OCI-LY1 (cell line): ENCODE measurements at regions not wholly inside any gene's neighbourhood (a gene's known extent, or its start where the extent isn't known, plus 50 kb on each side); places are given as distances from the start of the nearest gene placed in this dataset.
A peak's percentile ranks its signal among the peaks of the same experiment; 100 is the strongest.

Experiments
- H2AFZ ChIP-seq: fragments of 200-600 bp; sonication (generic), shearing (Covaris generic); 2 replicates; pipeline ENCODE4 v1.6.0; 2014; ENCODE audit warnings: antibody characterized with exemption, mild to moderate bottlenecking, low read length
- H3F3A ChIP-seq: fragments of 200-600 bp; sonication (generic), shearing (Covaris generic); 2 replicates; pipeline ENCODE4 v1.6.0; 2014; ENCODE audit warnings: mild to moderate bottlenecking, antibody characterized with exemption, low read length, moderate library complexity; ENCODE audit not compliant: insufficient read depth
- H3K27ac ChIP-seq: fragments of 200-600 bp; sonication (generic); 2 replicates; pipeline ENCODE4 v1.5.1; 2014; ENCODE audit warnings: low read length, mixed run types, mild to moderate bottlenecking, low read depth; ENCODE audit not compliant: poor library complexity, severe bottlenecking
- H3K27me3 ChIP-seq: fragments of 200-600 bp; sonication (generic); 2 replicates; pipeline ENCODE4 v1.6.0; 2014; ENCODE audit warnings: antibody characterized with exemption, mild to moderate bottlenecking, low read length, moderate library complexity; ENCODE audit not compliant: insufficient read depth
- H3K36me3 ChIP-seq: fragments of 200-600 bp; sonication (generic); 2 replicates; pipeline ENCODE4 v1.6.1; 2014; ENCODE audit warnings: mild to moderate bottlenecking, antibody characterized with exemption, low read length, moderate library complexity, mixed read lengths; ENCODE audit not compliant: insufficient read depth
- H3K4me1 ChIP-seq: fragments of 200-600 bp; sonication (generic); 2 replicates; pipeline ENCODE4 v1.5.1; 2014; ENCODE audit warnings: mild to moderate bottlenecking, low read length, moderate library complexity; ENCODE audit not compliant: insufficient read depth, severe bottlenecking
- H3K4me2 ChIP-seq: fragments of 200-600 bp; sonication (generic), shearing (Covaris generic); 2 replicates; pipeline ENCODE4 v1.6.1; 2014; ENCODE audit warnings: low read length
- H3K4me3 ChIP-seq: fragments of 200-600 bp; sonication (generic); 2 replicates; pipeline ENCODE4 v1.5.1; 2014; ENCODE audit warnings: low read length, low read depth, mild to moderate bottlenecking, mixed read lengths; ENCODE audit not compliant: poor library complexity, severe bottlenecking
- H3K79me2 ChIP-seq: fragments of 200-600 bp; shearing (Covaris generic); 2 replicates; pipeline ENCODE4 v1.6.1; 2016; ENCODE audit warnings: mixed run types, low read length, mixed read lengths; ENCODE audit not compliant: insufficient read depth
- H3K9ac ChIP-seq: fragments of 200-600 bp; sonication (generic), shearing (Covaris generic); 2 replicates; pipeline ENCODE4 v1.6.1; 2014; ENCODE audit warnings: mild to moderate bottlenecking, low read length, mixed read lengths
- H3K9me2 ChIP-seq: fragments of 200-600 bp; sonication (generic), shearing (Covaris generic); 2 replicates; pipeline ENCODE4 v1.6.1; 2014; ENCODE audit warnings: low read depth, mild to moderate bottlenecking, low read length, mixed read lengths
- H3K9me3 ChIP-seq: fragments of 200-600 bp; shearing (Covaris generic); 2 replicates; pipeline ENCODE4 v1.6.1; 2014; ENCODE audit warnings: low read length, mixed read lengths
- H4K20me1 ChIP-seq: fragments of 200-600 bp; sonication (generic), shearing (Covaris generic); 2 replicates; pipeline ENCODE4 v1.6.0; 2016; ENCODE audit warnings: mild to moderate bottlenecking, low read length; ENCODE audit not compliant: insufficient read depth
- EZH2 ChIP-seq: fragments of 200-600 bp; sonication (generic), shearing (Covaris generic); IDR thresholded peaks from 2 replicates; pipeline ENCODE4 v1.8.0; 2017; ENCODE audit warnings: borderline replicate concordance, mixed run types, mild to moderate bottlenecking, antibody characterized with exemption, low read length, moderate library complexity, mixed read lengths
- TF ChIP-seq, protein P1 (sequence below): fragments of 200-600 bp; sonication (generic), shearing (Covaris generic); IDR thresholded peaks from 2 replicates; pipeline ENCODE4 v1.5.1; 2017; ENCODE audit warnings: mild to moderate bottlenecking, antibody characterized with exemption, low read length, moderate library complexity, mixed read lengths

DNA sequence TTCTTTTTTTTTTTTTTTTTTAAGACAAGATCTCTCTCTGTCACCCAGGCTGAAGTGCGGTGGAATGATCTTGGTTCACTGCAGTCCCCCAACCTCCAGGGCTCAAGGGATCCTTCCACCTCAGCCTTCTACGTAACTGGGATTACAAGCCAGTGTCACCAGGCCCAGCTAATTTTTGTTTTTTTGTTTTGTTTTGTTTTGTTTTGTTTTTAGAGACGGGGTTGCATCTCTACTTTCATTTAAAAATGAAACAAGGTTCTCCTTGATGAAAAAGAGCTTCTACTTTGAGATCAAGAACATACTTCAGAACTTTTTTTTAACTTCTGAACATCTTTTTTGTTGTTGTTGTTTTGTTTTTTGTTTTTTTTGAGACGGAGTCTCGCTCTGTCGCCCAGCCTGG lies 121.7 kb upstream of the PRB2 start:
- Histone ChIP-seq H3K27me3 (no peaks in the 10 kb centered on the region), H4K20me1 (no peaks in the 10 kb centered on the region), H3K9me3 (no peaks in the 10 kb centered on the region), H3K79me2 (no peaks in the 10 kb centered on the region), H3K4me1 (peaks cover 15% of the 10 kb centered on the region), H2AFZ (peak overlapping the region; percentile 96; the same call in 1 of the 2 replicates), H3K9me2 (no peaks in the 10 kb centered on the region), H3K4me3 (peak overlapping the region; percentile 27), H3K36me3 (no peaks in the 10 kb centered on the region), H3F3A (no peaks in the 10 kb centered on the region), H3K27ac (no peak overlapping the region), H3K4me2 (peak overlapping the region; percentile 45), H3K9ac (peak overlapping the region; percentile 43)
- TF ChIP-seq EZH2: no peak

DNA sequence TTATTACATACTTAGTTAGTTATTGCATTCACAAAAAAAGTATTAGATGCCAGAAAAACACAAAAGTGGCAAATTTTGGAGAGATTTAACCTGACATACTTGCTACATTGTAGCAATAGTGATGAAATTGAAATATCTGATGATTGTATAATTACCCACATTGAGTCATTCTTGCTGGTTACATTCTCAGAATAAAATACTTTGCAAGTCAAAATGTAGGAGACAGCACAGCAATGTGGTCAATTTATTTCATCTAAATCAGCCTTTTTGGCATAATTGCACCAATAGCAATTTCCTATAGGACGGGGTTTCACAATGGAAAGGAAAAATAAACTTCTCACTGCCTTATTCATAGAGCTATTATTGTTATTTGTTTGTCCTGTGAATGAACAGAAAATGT lies 125.0 kb upstream of the ETV6 start:
- H3K9ac ChIP-seq: no peak overlapping the region
- no peak overlapping the region for H2AFZ ChIP-seq
- no peak overlapping the region for H3K27ac ChIP-seq
- H3K9me2 ChIP-seq: no peaks in the 10 kb centered on the region
- H3K79me2 ChIP-seq: no peaks in the 10 kb centered on the region
- H4K20me1 ChIP-seq: no peaks in the 10 kb centered on the region
- H3K36me3 ChIP-seq: no peaks in the 10 kb centered on the region
- no peaks in the 10 kb centered on the region for H3K4me1 ChIP-seq
- H3K27me3 ChIP-seq: no peaks in the 10 kb centered on the region
- TF ChIP-seq, protein P1, sequence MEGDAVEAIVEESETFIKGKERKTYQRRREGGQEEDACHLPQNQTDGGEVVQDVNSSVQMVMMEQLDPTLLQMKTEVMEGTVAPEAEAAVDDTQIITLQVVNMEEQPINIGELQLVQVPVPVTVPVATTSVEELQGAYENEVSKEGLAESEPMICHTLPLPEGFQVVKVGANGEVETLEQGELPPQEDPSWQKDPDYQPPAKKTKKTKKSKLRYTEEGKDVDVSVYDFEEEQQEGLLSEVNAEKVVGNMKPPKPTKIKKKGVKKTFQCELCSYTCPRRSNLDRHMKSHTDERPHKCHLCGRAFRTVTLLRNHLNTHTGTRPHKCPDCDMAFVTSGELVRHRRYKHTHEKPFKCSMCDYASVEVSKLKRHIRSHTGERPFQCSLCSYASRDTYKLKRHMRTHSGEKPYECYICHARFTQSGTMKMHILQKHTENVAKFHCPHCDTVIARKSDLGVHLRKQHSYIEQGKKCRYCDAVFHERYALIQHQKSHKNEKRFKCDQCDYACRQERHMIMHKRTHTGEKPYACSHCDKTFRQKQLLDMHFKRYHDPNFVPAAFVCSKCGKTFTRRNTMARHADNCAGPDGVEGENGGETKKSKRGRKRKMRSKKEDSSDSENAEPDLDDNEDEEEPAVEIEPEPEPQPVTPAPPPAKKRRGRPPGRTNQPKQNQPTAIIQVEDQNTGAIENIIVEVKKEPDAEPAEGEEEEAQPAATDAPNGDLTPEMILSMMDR: no peak
- TF ChIP-seq EZH2: no peak
- no peaks in the 10 kb centered on the region for H3K9me3 ChIP-seq
- no peak overlapping the region for H3K4me2 ChIP-seq
- no peak overlapping the region for H3K4me3 ChIP-seq
- H3F3A ChIP-seq: no peaks in the 10 kb centered on the region

DNA sequence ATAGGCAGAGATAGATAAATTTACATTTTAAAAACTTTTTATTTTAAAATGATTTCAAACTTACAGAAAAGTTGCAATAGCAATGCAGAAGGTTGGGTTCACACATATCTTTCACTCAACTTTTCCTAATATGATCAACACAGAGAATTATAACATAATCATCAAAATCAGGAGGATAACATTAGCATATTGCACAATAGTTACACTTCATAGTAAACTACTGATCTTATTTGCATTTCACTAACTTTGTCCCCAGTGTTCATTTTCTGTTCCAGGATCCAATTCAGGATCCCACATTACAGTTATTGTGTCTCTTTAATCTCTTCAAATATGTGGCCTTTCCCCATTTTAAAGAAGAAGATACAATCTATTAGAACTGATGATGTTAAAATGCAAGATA lies 115.4 kb upstream of the ETV6 start:
- Histone ChIP-seq H4K20me1 (no peaks in the 10 kb centered on the region), H3K4me2 (no peak overlapping the region), H3K9ac (no peak overlapping the region), H3K4me1 (no peaks in the 10 kb centered on the region), H3K27ac (no peak overlapping the region), H2AFZ (no peak overlapping the region), H3K36me3 (no peaks in the 10 kb centered on the region; the same call in 1 of the 2 replicates), H3F3A (no peaks in the 10 kb centered on the region), H3K4me3 (no peak overlapping the region), H3K9me3 (no peaks in the 10 kb centered on the region), H3K9me2 (no peaks in the 10 kb centered on the region), H3K79me2 (no peaks in the 10 kb centered on the region), H3K27me3 (no peaks in the 10 kb centered on the region)
- no peak for TF ChIP-seq EZH2
- TF ChIP-seq, protein P1: no peak

DNA sequence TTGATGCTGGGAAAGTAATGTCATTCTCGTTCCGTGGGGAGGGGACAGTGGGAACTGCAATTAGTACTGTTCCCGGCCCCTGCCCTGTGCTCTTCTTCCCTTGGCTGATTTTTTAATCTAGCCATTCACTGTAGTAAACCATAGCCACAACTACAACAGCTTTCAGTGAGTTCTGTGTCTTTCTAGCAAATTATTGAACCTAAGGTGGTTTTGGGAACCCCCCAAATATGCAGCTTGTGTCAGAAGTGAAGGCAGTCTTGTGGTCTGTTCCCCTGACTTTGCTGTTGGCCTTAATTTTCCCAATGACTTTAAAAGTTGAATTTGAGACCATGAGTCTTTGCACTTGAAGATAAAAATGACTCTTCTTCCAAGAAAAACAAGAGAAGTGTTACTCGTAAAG lies 114.3 kb upstream of the ETV6 start:
- Histone ChIP-seq H3K4me1 (no peaks in the 10 kb centered on the region), H3K27me3 (no peaks in the 10 kb centered on the region), H3K79me2 (no peaks in the 10 kb centered on the region), H3F3A (no peaks in the 10 kb centered on the region), H3K9ac (no peak overlapping the region), H3K27ac (no peak overlapping the region), H3K36me3 (no peaks in the 10 kb centered on the region; the same call in 1 of the 2 replicates), H3K4me2 (no peak overlapping the region), H4K20me1 (no peaks in the 10 kb centered on the region), H3K9me2 (no peaks in the 10 kb centered on the region), H2AFZ (no peak overlapping the region), H3K9me3 (no peaks in the 10 kb centered on the region), H3K4me3 (no peak overlapping the region)
- TF ChIP-seq EZH2: no peak
- TF ChIP-seq, protein P1: no peak
